NCI-H2196 (cell line): ENCODE measurements at regions not wholly inside any gene's neighbourhood (a gene's known extent, or its start where the extent isn't known, plus 50 kb on each side); places are given as distances from the start of the nearest gene placed in this dataset.
"Not testable (repeated sequence)": the region's sequence is repeated elsewhere in the genome, so short reads cannot be mapped to it uniquely, and the experiment has no call there.

Experiments
- DNase-seq: peaks from one replicate; lab custom pipeline; 2025; ENCODE audit not compliant: unreplicated experiment; lab: John Stamatoyannopoulos, UW

- DNase-seq = no peak
Measured at GRCh38 chr16:75921281-75921680, 195.0 kb upstream of the CPHXL start.

GRCh38 chr16:75922250-75922649, 196.0 kb upstream of the CPHXL start:
- no peak for DNase-seq

- DNase-seq = no peak
Measured at GRCh38 chr16:75924397-75924796, 198.1 kb upstream of the CPHXL start.

- DNase-seq = no peak
Measured at GRCh38 chr16:75927810-75928209, 201.5 kb upstream of the CPHXL start.

- no peak for DNase-seq
Measured at GRCh38 chr16:75928295-75928694, 202.0 kb upstream of the CPHXL start.

GRCh38 chr16:75929046-75929445, 202.8 kb upstream of the CPHXL start:
- no peak for DNase-seq

- DNase-seq = no peak
Measured at GRCh38 chr16:75931043-75931442, 204.8 kb upstream of the CPHXL start.

GRCh38 chr16:75931970-75932369, 205.7 kb upstream of the CPHXL start:
- no peak for DNase-seq

- DNase-seq = no peak
Measured at GRCh38 chr16:75938818-75939217, 212.5 kb upstream of the CPHXL start.

- no peak for DNase-seq
Measured at GRCh38 chr16:75942351-75942750, 216.1 kb upstream of the CPHXL start.

- no peak for DNase-seq
Measured at GRCh38 chr16:75942936-75943335, 216.6 kb upstream of the CPHXL start.

- DNase-seq = no peak
Measured at GRCh38 chr16:75943705-75944514, 217.6 kb upstream of the CPHXL start.

- DNase-seq = no peak
Measured at GRCh38 chr16:75945916-75946457, 219.7 kb upstream of the CPHXL start.

GRCh38 chr16:75947626-75948239, 221.4 kb upstream of the CPHXL start:
- DNase-seq = no peak

- DNase-seq = no peak
Measured at GRCh38 chr16:75948441-75948840, 222.2 kb upstream of the CPHXL start.

GRCh38 chr16:75948886-75949285, 222.6 kb upstream of the CPHXL start:
- DNase-seq = no peak

GRCh38 chr16:75952124-75952523, 225.8 kb upstream of the CPHXL start:
- no peak for DNase-seq

- no peak for DNase-seq
Measured at GRCh38 chr16:75957870-75958269, 231.6 kb upstream of the CPHXL start.

GRCh38 chr16:75965504-75966374, 239.4 kb upstream of the CPHXL start:
- DNase-seq = no peak

- not testable (repeated sequence) for DNase-seq
Measured at GRCh38 chr16:75969120-75969519, 242.8 kb upstream of the CPHXL start.

GRCh38 chr16:75971334-75971733, 245.0 kb upstream of the CPHXL start:
- no peak for DNase-seq
